Right lobe of liver (tissue), 4 donors: ENCODE measurements at regions not wholly inside any gene's neighbourhood (a gene's known extent, or its start where the extent isn't known, plus 50 kb on each side); places are given as distances from the start of the nearest gene placed in this dataset.

Source experiments
- CTCF ChIP-seq, 4 donors: fragments of 200-600 bp in 3 of 4; fragments of 450-650 bp in 1 of 4; IDR thresholded peaks; one replicate each; pipeline versions ENCODE4 v1.5.1 to v1.8.0; 2016 to 2022; ENCODE audit warnings: antibody characterized with exemption in 4 of 4, mild to moderate bottlenecking in 2 of 4
- POLR2A ChIP-seq: fragments of 450-650 bp; IDR thresholded peaks from one replicate; pipeline ENCODE4 v1.6.1; 2017; ENCODE audit warnings: antibody characterized with exemption, mild to moderate bottlenecking
- donor health status: DM: no; HTN: no; CAD: no.
- donor health status: DM: no; HTN: no; CAD: no.
- donor health status: DM: no; HTN: yes; CAD: no.

- no peak for TF ChIP-seq CTCF (IDR thresholded peaks at IDR 0.05)
- TF ChIP-seq POLR2A = no peak
Measured at GRCh38 chr18:78327643-78328042, 652.0 kb upstream of the SALL3 start.
